22Rv1 (cell line): ENCODE measurements at regions not wholly inside any gene's neighbourhood (a gene's known extent, or its start where the extent isn't known, plus 50 kb on each side); places are given as distances from the start of the nearest gene placed in this dataset.
A peak's percentile ranks its signal among the peaks of the same experiment; 100 is the strongest.

ENCODE experiments used
- H3K27ac ChIP-seq: fragments of 450-650 bp; 2 replicates; pipeline ENCODE4 v1.5.1; 2017
- CTCF ChIP-seq: fragments of 450-650 bp; IDR thresholded peaks from 2 replicates; pipeline ENCODE4 v1.5.1; 2017; ENCODE audit warnings: mild to moderate bottlenecking
- ZFX ChIP-seq: fragments of 450-650 bp; IDR thresholded peaks from 2 replicates; pipeline ENCODE4 v1.6.1; 2017; ENCODE audit warnings: antibody characterized with exemption, borderline replicate concordance

DNA sequence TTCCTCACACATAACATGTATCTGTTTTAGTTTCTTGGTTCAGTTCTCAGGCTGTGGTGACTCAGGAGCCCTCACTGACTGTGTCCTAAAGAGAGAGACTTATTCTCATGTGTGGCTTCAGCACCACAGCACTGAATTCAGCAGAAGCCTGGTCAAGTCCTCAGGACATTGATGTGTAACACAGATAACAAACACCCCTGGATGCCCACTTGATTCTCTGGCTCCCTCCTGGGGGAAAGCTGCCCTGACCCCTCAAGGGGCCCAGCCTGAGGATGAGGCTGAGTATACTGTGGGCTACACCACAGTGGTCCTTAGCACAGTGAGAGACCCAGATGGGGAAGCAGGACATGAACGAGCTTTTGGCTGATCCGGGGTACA lies 87.2 kb upstream of the VPREB1 start:
- TF ChIP-seq ZFX (no peak), CTCF (no peak)
- H3K27ac ChIP-seq = no peak overlapping the region

DNA sequence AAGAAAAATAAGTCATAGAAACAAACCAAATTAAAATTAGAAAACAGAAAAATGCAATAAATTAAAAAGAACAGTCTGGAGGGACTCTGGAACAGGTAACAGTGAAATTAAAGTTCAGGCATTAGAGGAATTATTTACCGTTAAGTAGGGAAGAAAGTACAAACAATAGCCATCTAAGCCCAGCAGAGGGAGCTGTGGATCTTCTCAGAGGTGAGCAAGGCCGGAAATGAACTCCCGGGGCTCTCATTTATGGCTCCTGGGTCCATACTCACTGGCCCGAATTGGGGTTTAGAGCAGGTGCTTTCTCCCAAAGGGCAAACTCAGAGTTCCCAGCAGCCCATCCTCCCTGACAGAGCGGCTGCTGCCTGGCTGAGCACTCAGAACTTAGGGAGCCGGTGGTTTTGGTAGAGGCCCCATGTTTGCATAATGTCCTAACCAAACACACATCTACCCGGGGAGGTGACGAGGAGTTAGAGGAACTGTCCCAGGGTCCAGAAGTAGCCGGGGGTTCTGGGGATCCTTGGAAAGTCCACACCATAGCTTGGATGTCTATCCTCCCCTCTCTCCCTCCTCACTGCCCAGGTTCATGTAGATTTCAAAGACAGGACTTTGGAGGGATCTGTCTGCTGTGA lies 87.8 kb upstream of the VPREB1 start:
- H3K27ac ChIP-seq = no peak overlapping the region
- TF ChIP-seq CTCF (peak; percentile 87), ZFX (no peak)

GRCh38 chr22:22156348-22156715 lies 88.3 kb upstream of the VPREB1 start:
- no peak overlapping the region for H3K27ac ChIP-seq
- TF ChIP-seq CTCF = no peak
- no peak for TF ChIP-seq ZFX

- TF ChIP-seq CTCF (no peak), ZFX (no peak)
- no peak overlapping the region for H3K27ac ChIP-seq
These were observed 89.0 kb upstream of the VPREB1 start for GRCh38 chr22:22155607-22156006.

DNA sequence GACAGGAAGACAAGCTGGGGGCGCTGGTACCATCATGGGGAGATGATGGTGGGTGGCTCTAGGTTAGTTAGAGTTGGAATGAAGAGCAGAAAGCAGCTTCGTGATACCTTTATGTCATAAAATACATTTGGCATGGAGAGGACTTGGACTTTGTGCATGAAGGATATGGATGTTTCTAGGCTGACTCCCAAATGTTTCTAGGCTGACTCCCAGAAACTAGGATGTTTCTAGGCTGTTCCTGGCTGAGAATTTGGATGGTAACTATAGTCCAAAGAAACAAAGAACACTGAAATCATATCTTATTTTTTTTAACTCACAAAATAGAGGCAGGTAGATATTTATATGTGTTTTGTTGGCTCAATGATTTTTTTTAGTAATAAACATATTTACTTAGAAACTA lies 89.4 kb upstream of the VPREB1 start:
- TF ChIP-seq ZFX (no peak), CTCF (no peak)
- H3K27ac ChIP-seq = no peak overlapping the region

- TF ChIP-seq CTCF (no peak), ZFX (no peak)
These were observed 90.5 kb upstream of the VPREB1 start for GRCh38 chr22:22154040-22154439.

DNA sequence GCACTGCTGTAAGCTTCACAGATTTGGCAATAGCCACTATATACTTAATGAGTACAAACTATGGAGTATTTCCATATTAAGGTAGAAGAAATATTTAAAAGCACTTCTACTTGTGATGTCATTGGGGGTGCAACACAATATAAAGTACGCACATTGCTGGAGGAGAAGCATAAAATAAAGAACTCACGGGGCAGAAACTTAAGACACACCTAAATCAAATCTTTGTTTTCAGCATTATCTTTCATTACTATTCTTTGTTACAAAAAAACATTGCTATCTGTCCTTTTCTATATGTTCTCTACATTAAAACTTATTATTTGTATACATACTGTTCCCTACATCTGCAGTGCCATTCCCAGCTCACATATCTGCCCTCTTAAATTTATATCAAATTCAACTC lies 93.3 kb upstream of the VPREB1 start:
- TF ChIP-seq ZFX (no peak), CTCF (no peak)

More at GRCh38 chr22:22154040-22154439, 90.5 kb upstream of the VPREB1 start:
- no peak overlapping the region for H3K27ac ChIP-seq

More for the DNA sequence above, 93.3 kb upstream of the VPREB1 start:
- no peak overlapping the region for H3K27ac ChIP-seq
